ENCODE measurements at regions not wholly inside any gene's neighbourhood (a gene's known extent, or its start where the extent isn't known, plus 50 kb on each side); places are given as distances from the start of the nearest gene placed in this dataset.

DNA sequence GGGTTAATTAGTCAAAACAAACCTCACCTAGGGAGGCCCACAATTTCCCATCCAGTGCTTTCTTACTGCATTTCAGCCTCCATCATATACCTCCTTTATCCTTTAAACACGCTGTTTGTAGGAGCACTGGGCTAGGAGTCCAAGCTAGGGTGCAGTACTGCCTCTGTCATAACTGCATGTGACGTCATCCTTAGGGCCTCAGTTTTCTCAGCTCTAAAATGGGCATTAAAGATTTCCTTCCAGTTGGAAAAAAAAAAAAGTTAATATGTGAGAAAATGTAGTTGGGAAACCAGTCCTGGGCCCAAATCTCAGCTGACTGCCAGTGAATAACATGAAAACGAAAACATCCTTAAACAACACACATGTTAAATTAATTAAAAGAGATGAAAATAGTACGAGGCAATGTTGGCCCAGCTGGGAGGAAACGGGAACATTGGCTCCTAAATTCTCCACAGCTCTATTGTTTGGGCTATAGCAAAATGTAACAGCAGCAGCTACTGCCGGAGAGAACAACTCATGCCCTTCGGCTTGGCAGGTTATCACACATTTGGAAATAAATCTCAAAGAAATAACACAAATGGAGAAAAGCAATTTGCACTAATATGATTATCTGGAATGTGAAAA, 79.9 kb upstream of the CCDC167 start:
- TF ChIP-seq POLR2A (IDR thresholded peaks at IDR 0.05; ENCODE audit: low read depth) (no peak), POLR2AphosphoS5 (IDR thresholded peaks at IDR 0.05) (no peak), EP300 (IDR thresholded peaks at IDR 0.05) (no peak)
- TF ChIP-seq, protein P1, sequence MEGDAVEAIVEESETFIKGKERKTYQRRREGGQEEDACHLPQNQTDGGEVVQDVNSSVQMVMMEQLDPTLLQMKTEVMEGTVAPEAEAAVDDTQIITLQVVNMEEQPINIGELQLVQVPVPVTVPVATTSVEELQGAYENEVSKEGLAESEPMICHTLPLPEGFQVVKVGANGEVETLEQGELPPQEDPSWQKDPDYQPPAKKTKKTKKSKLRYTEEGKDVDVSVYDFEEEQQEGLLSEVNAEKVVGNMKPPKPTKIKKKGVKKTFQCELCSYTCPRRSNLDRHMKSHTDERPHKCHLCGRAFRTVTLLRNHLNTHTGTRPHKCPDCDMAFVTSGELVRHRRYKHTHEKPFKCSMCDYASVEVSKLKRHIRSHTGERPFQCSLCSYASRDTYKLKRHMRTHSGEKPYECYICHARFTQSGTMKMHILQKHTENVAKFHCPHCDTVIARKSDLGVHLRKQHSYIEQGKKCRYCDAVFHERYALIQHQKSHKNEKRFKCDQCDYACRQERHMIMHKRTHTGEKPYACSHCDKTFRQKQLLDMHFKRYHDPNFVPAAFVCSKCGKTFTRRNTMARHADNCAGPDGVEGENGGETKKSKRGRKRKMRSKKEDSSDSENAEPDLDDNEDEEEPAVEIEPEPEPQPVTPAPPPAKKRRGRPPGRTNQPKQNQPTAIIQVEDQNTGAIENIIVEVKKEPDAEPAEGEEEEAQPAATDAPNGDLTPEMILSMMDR (IDR thresholded peaks at IDR 0.05), result no peak
